ENCODE measurements at regions not wholly inside any gene's neighbourhood (a gene's known extent, or its start where the extent isn't known, plus 50 kb on each side); places are given as distances from the start of the nearest gene placed in this dataset.

DNA sequence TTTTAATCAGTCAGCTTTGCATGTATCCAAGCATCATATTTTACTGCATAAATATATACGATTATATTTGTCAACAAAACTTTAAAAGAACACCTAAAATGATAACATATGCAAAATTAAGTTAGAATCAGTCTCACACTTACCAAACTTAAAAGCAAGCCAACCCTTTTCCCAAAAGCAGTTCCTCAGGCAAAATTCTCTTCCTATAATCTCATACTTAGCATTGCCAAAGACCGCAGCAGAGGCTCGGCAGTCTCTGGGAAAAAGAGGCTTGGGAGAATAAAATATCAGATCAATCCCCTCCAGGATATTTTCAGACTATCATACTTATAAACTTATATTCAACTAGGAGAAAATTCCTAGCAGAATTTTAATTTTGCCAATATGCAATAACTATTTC, 93.2 kb upstream of the RGS18 start:
- H3K4me3 ChIP-seq: no peak overlapping the region
- H3K9me3 ChIP-seq: no peaks in the 10 kb centered on the region
- no peaks in the 10 kb centered on the region for H3K27me3 ChIP-seq
- no peaks in the 10 kb centered on the region for H3K36me3 ChIP-seq
- no peaks in the 10 kb centered on the region for H3K4me1 ChIP-seq
- 81 to 88% methylated on average over 3 of the region's 3 CpGs for WGBS, 2 donors
- no peak overlapping the region for H3K27ac ChIP-seq
- DNase-seq (no peak), ATAC-seq (ENCODE audit: low FRiP score in 2 of 2) (no peak)
- TF ChIP-seq POLR2A (IDR thresholded peaks at IDR 0.05) (no peak), EP300 (IDR thresholded peaks at IDR 0.05) (no peak), POLR2AphosphoS5 (IDR thresholded peaks at IDR 0.05) (no peak)
- TF ChIP-seq, protein P1, sequence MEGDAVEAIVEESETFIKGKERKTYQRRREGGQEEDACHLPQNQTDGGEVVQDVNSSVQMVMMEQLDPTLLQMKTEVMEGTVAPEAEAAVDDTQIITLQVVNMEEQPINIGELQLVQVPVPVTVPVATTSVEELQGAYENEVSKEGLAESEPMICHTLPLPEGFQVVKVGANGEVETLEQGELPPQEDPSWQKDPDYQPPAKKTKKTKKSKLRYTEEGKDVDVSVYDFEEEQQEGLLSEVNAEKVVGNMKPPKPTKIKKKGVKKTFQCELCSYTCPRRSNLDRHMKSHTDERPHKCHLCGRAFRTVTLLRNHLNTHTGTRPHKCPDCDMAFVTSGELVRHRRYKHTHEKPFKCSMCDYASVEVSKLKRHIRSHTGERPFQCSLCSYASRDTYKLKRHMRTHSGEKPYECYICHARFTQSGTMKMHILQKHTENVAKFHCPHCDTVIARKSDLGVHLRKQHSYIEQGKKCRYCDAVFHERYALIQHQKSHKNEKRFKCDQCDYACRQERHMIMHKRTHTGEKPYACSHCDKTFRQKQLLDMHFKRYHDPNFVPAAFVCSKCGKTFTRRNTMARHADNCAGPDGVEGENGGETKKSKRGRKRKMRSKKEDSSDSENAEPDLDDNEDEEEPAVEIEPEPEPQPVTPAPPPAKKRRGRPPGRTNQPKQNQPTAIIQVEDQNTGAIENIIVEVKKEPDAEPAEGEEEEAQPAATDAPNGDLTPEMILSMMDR (IDR thresholded peaks at IDR 0.05): no peak

DNA sequence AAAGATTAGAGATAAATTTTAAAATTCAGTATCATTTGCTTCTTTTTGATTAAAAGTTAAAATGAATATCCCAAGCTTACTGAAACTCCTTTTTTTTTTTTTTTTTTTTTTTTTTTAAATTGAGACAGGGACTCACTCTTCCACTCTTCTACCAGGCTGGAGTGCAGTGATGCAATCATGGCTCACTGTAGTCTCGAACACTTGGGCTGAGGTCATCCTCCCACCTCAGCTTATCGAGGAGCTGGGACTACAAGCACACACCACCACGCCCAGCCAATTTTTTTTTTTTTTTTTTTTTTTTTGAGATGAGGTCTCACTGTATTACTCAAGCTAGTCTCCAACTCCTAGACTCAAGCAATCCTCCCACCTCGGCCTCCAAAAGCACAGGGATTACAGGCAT, 92.1 kb upstream of the RGS18 start:
- no peaks in the 10 kb centered on the region for H3K9me3 ChIP-seq
- TF ChIP-seq EP300 (IDR thresholded peaks at IDR 0.05) (no peak), POLR2A (IDR thresholded peaks at IDR 0.05) (no peak), POLR2AphosphoS5 (IDR thresholded peaks at IDR 0.05) (no peak)
- TF ChIP-seq, protein P1 (IDR thresholded peaks at IDR 0.05): no peak
- no peak for ATAC-seq (ENCODE audit: low FRiP score in 2 of 2)
- H3K4me1 ChIP-seq: no peaks in the 10 kb centered on the region
- no peak for DNase-seq
- no peaks in the 10 kb centered on the region for H3K36me3 ChIP-seq
- WGBS, 2 donors: 67 to 68% methylated on average over 4 of the region's 4 CpGs
- no peaks in the 10 kb centered on the region for H3K27me3 ChIP-seq
- H3K27ac ChIP-seq: no peak overlapping the region
- H3K4me3 ChIP-seq: no peak overlapping the region

DNA sequence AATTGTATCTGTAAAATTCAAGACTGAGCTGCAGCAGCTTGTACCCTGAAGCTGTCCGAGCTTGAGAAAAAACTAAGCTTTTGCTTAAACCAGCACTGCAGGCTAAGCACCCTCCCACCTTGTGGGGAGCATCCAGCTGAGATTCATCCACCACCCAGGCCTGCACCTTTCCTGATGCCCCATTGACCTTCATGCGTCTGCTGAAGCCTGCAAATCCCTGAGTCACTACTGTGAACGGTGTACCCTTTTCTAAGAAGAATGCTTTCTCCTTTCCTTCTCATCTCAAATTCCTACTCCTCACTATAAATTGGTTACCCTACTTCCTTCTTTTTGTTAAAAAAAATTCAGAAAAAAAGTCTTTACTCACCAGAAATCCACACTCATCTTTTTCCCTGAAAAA, 90.9 kb upstream of the RGS18 start:
- DNase-seq (no peak), ATAC-seq (ENCODE audit: low FRiP score in 2 of 2) (no peak)
- TF ChIP-seq EP300 (IDR thresholded peaks at IDR 0.05): no peak
- TF ChIP-seq, protein P1 (IDR thresholded peaks at IDR 0.05): no peak
- TF ChIP-seq POLR2AphosphoS5 (IDR thresholded peaks at IDR 0.05): no peak
- no peak for TF ChIP-seq POLR2A (IDR thresholded peaks at IDR 0.05)
- Histone ChIP-seq H3K27ac (no peak overlapping the region), H3K9me3 (no peaks in the 10 kb centered on the region), H3K27me3 (no peaks in the 10 kb centered on the region), H3K4me3 (no peak overlapping the region), H3K36me3 (no peaks in the 10 kb centered on the region), H3K4me1 (no peaks in the 10 kb centered on the region)
- WGBS, 2 donors: 57 to 61% methylated on average over 3 of the region's 3 CpGs

DNA sequence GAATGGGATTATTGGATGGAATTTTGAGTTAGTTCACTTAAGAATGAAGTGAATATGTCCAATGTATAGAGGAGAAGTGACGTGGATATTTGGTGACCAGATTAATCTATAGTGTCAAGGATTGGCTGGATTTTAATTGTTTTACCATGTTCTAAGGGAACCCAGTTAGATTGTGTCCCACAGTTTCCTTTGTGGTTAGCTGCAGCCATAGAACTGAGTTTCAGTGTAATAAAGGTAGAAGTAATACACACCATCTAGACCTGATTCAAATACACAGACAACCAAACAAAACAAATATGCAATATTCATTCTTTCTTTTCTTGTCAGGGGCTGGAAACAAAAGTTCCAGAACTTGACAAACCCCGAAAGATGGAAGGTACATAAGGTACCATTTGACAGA, 88.0 kb upstream of the RGS18 start:
- Histone ChIP-seq H3K4me1 (no peaks in the 10 kb centered on the region), H3K27me3 (no peaks in the 10 kb centered on the region), H3K9me3 (no peaks in the 10 kb centered on the region), H3K27ac (no peak overlapping the region), H3K36me3 (no peaks in the 10 kb centered on the region), H3K4me3 (no peak overlapping the region)
- no peak for DNase-seq
- WGBS, 2 donors: 88 to 89% methylated on average over 2 of the region's 2 CpGs
- no peak for ATAC-seq (ENCODE audit: low FRiP score in 2 of 2)
- TF ChIP-seq POLR2AphosphoS5 (IDR thresholded peaks at IDR 0.05): no peak
- TF ChIP-seq, protein P1 (IDR thresholded peaks at IDR 0.05): no peak
- no peak for TF ChIP-seq EP300 (IDR thresholded peaks at IDR 0.05)
- no peak for TF ChIP-seq POLR2A (IDR thresholded peaks at IDR 0.05)

DNA sequence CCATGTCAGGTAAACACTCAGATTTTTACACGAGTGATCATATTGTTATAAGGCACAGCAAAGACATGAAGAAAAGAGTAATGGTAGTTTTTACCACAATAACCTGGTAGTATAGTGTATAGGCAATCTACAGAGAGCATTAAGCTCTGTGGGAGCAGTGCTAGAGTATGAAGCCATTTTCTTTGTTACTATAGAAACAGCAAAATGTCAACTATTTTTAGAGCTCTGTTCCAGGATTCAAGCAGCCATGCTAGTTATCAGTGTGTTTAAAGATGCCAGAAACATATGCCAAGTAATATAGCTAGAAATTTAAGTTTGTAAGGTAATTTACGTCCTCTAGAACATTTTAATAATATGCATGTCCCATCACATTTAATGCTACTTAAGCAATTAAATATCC, 77.6 kb upstream of the RGS18 start:
- DNase-seq: no peak

More for the DNA sequence above, 77.6 kb upstream of the RGS18 start:
- no peak overlapping the region for H3K4me3 ChIP-seq
- no peak for ATAC-seq (ENCODE audit: low FRiP score in 2 of 2)
- H3K27me3 ChIP-seq: no peaks in the 10 kb centered on the region
- TF ChIP-seq EP300 (IDR thresholded peaks at IDR 0.05) (no peak), POLR2AphosphoS5 (IDR thresholded peaks at IDR 0.05) (no peak), POLR2A (IDR thresholded peaks at IDR 0.05) (no peak)
- TF ChIP-seq, protein P1 (IDR thresholded peaks at IDR 0.05): no peak
- H3K9me3 ChIP-seq: no peaks in the 10 kb centered on the region
- no peaks in the 10 kb centered on the region for H3K36me3 ChIP-seq
- H3K27ac ChIP-seq: no peak overlapping the region
- H3K4me1 ChIP-seq: no peaks in the 10 kb centered on the region
- 57% methylated on average over 2 of the region's 2 CpGs for WGBS, 2 donors

Measured in upper lobe of left lung (tissue), 6 donors.